ENCODE measurements at regions not wholly inside any gene's neighbourhood (a gene's known extent, or its start where the extent isn't known, plus 50 kb on each side); places are given as distances from the start of the nearest gene placed in this dataset.

DNA sequence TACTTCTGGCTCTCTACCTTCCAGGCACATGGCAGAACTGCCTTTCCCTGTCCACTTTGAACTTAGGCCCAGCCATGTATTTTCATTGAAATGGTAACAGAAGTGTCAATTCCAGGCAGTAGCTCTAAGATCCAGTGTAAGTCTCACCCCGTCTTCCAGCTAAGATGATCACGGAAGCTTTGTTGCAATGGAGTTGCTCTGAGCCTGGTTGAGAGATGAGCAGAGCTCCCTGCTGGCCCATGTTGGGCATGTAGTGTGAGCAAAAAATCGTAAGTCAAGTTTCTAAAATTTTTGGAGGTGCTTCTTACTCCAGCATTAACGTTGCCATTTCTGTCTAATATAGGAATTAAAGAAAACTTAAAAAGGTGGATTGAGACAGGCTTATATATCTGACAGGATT lies 274.4 kb downstream of the IPMK start:
- H3K27ac ChIP-seq (ENCODE audit: low read depth in 2 of 2, low read length in 1 of 2) = no peak overlapping the region
- H3K4me3 ChIP-seq (ENCODE audit: low read depth in 1 of 2, low read length in 2 of 2) = no peak overlapping the region
- WGBS, 2 donors = 76 to 79% methylated on average over 4 of the region's 4 CpGs
- no peaks in the 10 kb centered on the region for H3K36me3 ChIP-seq (ENCODE audit: control insufficient read depth in 2 of 2, insufficient read depth in 2 of 2, low read length in 1 of 2)
- H3K4me1 ChIP-seq (ENCODE audit: control insufficient read depth in 2 of 2, insufficient read depth in 2 of 2, low read length in 1 of 2) = no peaks in the 10 kb centered on the region
- H3K9me3 ChIP-seq (ENCODE audit: control insufficient read depth in 2 of 2, insufficient read depth in 1 of 2, low read depth in 1 of 2, low read length in 1 of 2) = no peaks in the 10 kb centered on the region
- H3K27me3 ChIP-seq (ENCODE audit: control insufficient read depth in 1 of 2, insufficient read depth in 2 of 2, low read length in 2 of 2) = no peaks in the 10 kb centered on the region

GRCh38 chr10:57992321-57993077 lies 275.2 kb downstream of the IPMK start:
- H3K36me3 ChIP-seq (ENCODE audit: control insufficient read depth in 2 of 2, insufficient read depth in 2 of 2, low read length in 1 of 2) = no peaks in the 10 kb centered on the region
- no peak overlapping the region for H3K27ac ChIP-seq (ENCODE audit: low read depth in 2 of 2, low read length in 1 of 2)
- WGBS, 2 donors = 40 to 47% methylated on average over 5 of the region's 5 CpGs
- H3K4me3 ChIP-seq (ENCODE audit: low read depth in 1 of 2, low read length in 2 of 2) = no peak overlapping the region
- H3K9me3 ChIP-seq (ENCODE audit: control insufficient read depth in 2 of 2, insufficient read depth in 1 of 2, low read depth in 1 of 2, low read length in 1 of 2) = no peaks in the 10 kb centered on the region
- H3K27me3 ChIP-seq (ENCODE audit: control insufficient read depth in 1 of 2, insufficient read depth in 2 of 2, low read length in 2 of 2) = no peaks in the 10 kb centered on the region
- H3K4me1 ChIP-seq (ENCODE audit: control insufficient read depth in 2 of 2, insufficient read depth in 2 of 2, low read length in 1 of 2) = no peaks in the 10 kb centered on the region

GRCh38 chr10:57988964-57989363 lies 278.7 kb downstream of the IPMK start:
- Histone ChIP-seq H3K4me3 (ENCODE audit: low read depth in 1 of 2, low read length in 2 of 2) (no peak overlapping the region), H3K27ac (ENCODE audit: low read depth in 2 of 2, low read length in 1 of 2) (no peak overlapping the region), H3K9me3 (ENCODE audit: control insufficient read depth in 2 of 2, insufficient read depth in 1 of 2, low read depth in 1 of 2, low read length in 1 of 2) (no peaks in the 10 kb centered on the region), H3K27me3 (ENCODE audit: control insufficient read depth in 1 of 2, insufficient read depth in 2 of 2, low read length in 2 of 2) (no peaks in the 10 kb centered on the region), H3K4me1 (ENCODE audit: control insufficient read depth in 2 of 2, insufficient read depth in 2 of 2, low read length in 1 of 2) (no peaks in the 10 kb centered on the region), H3K36me3 (ENCODE audit: control insufficient read depth in 2 of 2, insufficient read depth in 2 of 2, low read length in 1 of 2) (no peaks in the 10 kb centered on the region)
- 67 to 71% methylated on average over 2 of the region's 2 CpGs for WGBS, 2 donors

- Histone ChIP-seq H3K4me3 (ENCODE audit: low read depth in 1 of 2, low read length in 2 of 2) (no peak overlapping the region), H3K9me3 (ENCODE audit: control insufficient read depth in 2 of 2, insufficient read depth in 1 of 2, low read depth in 1 of 2, low read length in 1 of 2) (no peaks in the 10 kb centered on the region), H3K27me3 (ENCODE audit: control insufficient read depth in 1 of 2, insufficient read depth in 2 of 2, low read length in 2 of 2) (no peaks in the 10 kb centered on the region), H3K4me1 (ENCODE audit: control insufficient read depth in 2 of 2, insufficient read depth in 2 of 2, low read length in 1 of 2) (no peaks in the 10 kb centered on the region), H3K36me3 (ENCODE audit: control insufficient read depth in 2 of 2, insufficient read depth in 2 of 2, low read length in 1 of 2) (no peaks in the 10 kb centered on the region), H3K27ac (ENCODE audit: low read depth in 2 of 2, low read length in 1 of 2) (no peak overlapping the region)
- WGBS, 2 donors = 79% methylated on average over 6 of the region's 6 CpGs
Observed at GRCh38 chr10:57987055-57987721, 280.5 kb downstream of the IPMK start.

GRCh38 chr10:57986422-57986821 lies 281.3 kb downstream of the IPMK start:
- WGBS, 2 donors = 98 to 100% methylated on average over 1 of the region's 1 CpG
- no peak overlapping the region for H3K27ac ChIP-seq (ENCODE audit: low read depth in 2 of 2, low read length in 1 of 2)
- no peaks in the 10 kb centered on the region for H3K27me3 ChIP-seq (ENCODE audit: control insufficient read depth in 1 of 2, insufficient read depth in 2 of 2, low read length in 2 of 2)
- no peak overlapping the region for H3K4me3 ChIP-seq (ENCODE audit: low read depth in 1 of 2, low read length in 2 of 2)
- H3K36me3 ChIP-seq (ENCODE audit: control insufficient read depth in 2 of 2, insufficient read depth in 2 of 2, low read length in 1 of 2) = no peaks in the 10 kb centered on the region
- no peaks in the 10 kb centered on the region for H3K4me1 ChIP-seq (ENCODE audit: control insufficient read depth in 2 of 2, insufficient read depth in 2 of 2, low read length in 1 of 2)
- peaks cover 0 to under 1% of the 10 kb centered on the region in 2 donors for H3K9me3 ChIP-seq (ENCODE audit: control insufficient read depth in 2 of 2, insufficient read depth in 1 of 2, low read depth in 1 of 2, low read length in 1 of 2)

- Histone ChIP-seq H3K27me3 (ENCODE audit: control insufficient read depth in 1 of 2, insufficient read depth in 2 of 2, low read length in 2 of 2) (no peaks in the 10 kb centered on the region), H3K9me3 (ENCODE audit: control insufficient read depth in 2 of 2, insufficient read depth in 1 of 2, low read depth in 1 of 2, low read length in 1 of 2) (peaks cover 0 to 2% of the 10 kb centered on the region in 2 donors), H3K4me3 (ENCODE audit: low read depth in 1 of 2, low read length in 2 of 2) (no peak overlapping the region), H3K27ac (ENCODE audit: low read depth in 2 of 2, low read length in 1 of 2) (no peak overlapping the region), H3K4me1 (ENCODE audit: control insufficient read depth in 2 of 2, insufficient read depth in 2 of 2, low read length in 1 of 2) (no peaks in the 10 kb centered on the region), H3K36me3 (ENCODE audit: control insufficient read depth in 2 of 2, insufficient read depth in 2 of 2, low read length in 1 of 2) (no peaks in the 10 kb centered on the region)
- 26 to 28% methylated on average over 3 of the region's 3 CpGs for WGBS, 2 donors
Observed at GRCh38 chr10:57983281-57983791, 284.4 kb downstream of the IPMK start.

DNA sequence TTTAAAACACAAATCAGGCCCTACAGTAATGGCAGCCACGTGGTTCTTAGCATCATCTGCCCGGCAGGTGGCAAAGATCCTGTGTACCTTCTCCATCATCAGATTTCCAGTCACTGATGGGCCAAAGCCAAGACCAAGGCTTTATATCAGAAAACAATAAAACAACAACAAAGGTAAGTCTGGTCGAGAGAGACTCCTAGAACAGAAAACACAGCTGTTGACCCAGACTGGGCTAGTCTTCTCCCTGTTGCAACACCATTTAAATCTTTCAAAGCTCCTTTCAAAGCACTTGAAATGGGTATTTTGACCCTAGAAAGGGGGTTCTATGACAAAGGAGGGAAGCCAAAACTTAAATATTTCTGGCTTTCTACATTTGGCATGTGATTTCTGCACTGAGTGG lies 285.6 kb downstream of the IPMK start:
- Histone ChIP-seq H3K27ac (ENCODE audit: low read depth in 2 of 2, low read length in 1 of 2) (no peak overlapping the region), H3K36me3 (ENCODE audit: control insufficient read depth in 2 of 2, insufficient read depth in 2 of 2, low read length in 1 of 2) (no peaks in the 10 kb centered on the region), H3K9me3 (ENCODE audit: control insufficient read depth in 2 of 2, insufficient read depth in 1 of 2, low read depth in 1 of 2, low read length in 1 of 2) (peaks cover 0 to 2% of the 10 kb centered on the region in 2 donors), H3K4me1 (ENCODE audit: control insufficient read depth in 2 of 2, insufficient read depth in 2 of 2, low read length in 1 of 2) (no peaks in the 10 kb centered on the region), H3K4me3 (ENCODE audit: low read depth in 1 of 2, low read length in 2 of 2) (no peak overlapping the region), H3K27me3 (ENCODE audit: control insufficient read depth in 1 of 2, insufficient read depth in 2 of 2, low read length in 2 of 2) (no peaks in the 10 kb centered on the region)
- 46 to 47% methylated on average over 3 of the region's 3 CpGs for WGBS, 2 donors

DNA sequence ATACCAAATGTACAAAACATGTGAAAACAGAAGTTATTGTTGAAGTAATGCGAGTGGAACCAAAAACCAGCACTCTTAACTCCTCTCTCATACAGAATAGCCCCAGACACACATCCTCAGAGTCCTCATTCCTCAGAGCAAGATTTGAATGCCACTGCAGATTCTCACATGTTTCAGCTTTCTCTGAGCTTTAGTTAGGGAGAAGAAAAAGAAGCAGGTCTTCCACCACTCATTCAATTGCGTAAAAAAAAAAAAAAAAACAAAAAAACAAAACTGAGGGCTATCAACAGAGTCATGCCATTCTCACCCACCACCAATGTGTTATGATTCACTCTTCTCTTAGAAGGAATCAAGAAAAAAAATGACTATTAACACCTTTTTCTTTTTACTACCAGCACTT lies 287.7 kb downstream of the IPMK start:
- no peak overlapping the region for H3K4me3 ChIP-seq (ENCODE audit: low read depth in 1 of 2, low read length in 2 of 2)
- H3K36me3 ChIP-seq (ENCODE audit: control insufficient read depth in 2 of 2, insufficient read depth in 2 of 2, low read length in 1 of 2) = no peaks in the 10 kb centered on the region
- H3K4me1 ChIP-seq (ENCODE audit: control insufficient read depth in 2 of 2, insufficient read depth in 2 of 2, low read length in 1 of 2) = no peaks in the 10 kb centered on the region
- H3K27ac ChIP-seq (ENCODE audit: low read depth in 2 of 2, low read length in 1 of 2) = no peak overlapping the region
- peaks cover 0 to 2% of the 10 kb centered on the region in 2 donors for H3K9me3 ChIP-seq (ENCODE audit: control insufficient read depth in 2 of 2, insufficient read depth in 1 of 2, low read depth in 1 of 2, low read length in 1 of 2)
- no peaks in the 10 kb centered on the region for H3K27me3 ChIP-seq (ENCODE audit: control insufficient read depth in 1 of 2, insufficient read depth in 2 of 2, low read length in 2 of 2)
- WGBS, 2 donors = 81 to 88% methylated on average over 2 of the region's 2 CpGs

GRCh38 chr10:57979491-57979890 lies 288.2 kb downstream of the IPMK start:
- no peak overlapping the region for H3K4me3 ChIP-seq (ENCODE audit: low read depth in 1 of 2, low read length in 2 of 2)

More at GRCh38 chr10:57979491-57979890, 288.2 kb downstream of the IPMK start:
- Histone ChIP-seq H3K9me3 (ENCODE audit: control insufficient read depth in 2 of 2, insufficient read depth in 1 of 2, low read depth in 1 of 2, low read length in 1 of 2) (peaks cover 0 to 2% of the 10 kb centered on the region in 2 donors), H3K27ac (ENCODE audit: low read depth in 2 of 2, low read length in 1 of 2) (no peak overlapping the region), H3K27me3 (ENCODE audit: control insufficient read depth in 1 of 2, insufficient read depth in 2 of 2, low read length in 2 of 2) (no peaks in the 10 kb centered on the region), H3K36me3 (ENCODE audit: control insufficient read depth in 2 of 2, insufficient read depth in 2 of 2, low read length in 1 of 2) (no peaks in the 10 kb centered on the region), H3K4me1 (ENCODE audit: control insufficient read depth in 2 of 2, insufficient read depth in 2 of 2, low read length in 1 of 2) (no peaks in the 10 kb centered on the region)
- 77 to 83% methylated on average over 4 of the region's 4 CpGs for WGBS, 2 donors

Data from esophagus (tissue), 2 donors.